ENCODE measurements at regions not wholly inside any gene's neighbourhood (a gene's known extent, or its start where the extent isn't known, plus 50 kb on each side); places are given as distances from the start of the nearest gene placed in this dataset.

- Histone ChIP-seq H3K27ac (ENCODE audit: low read depth, low read length, poor library complexity, severe bottlenecking) (no peak overlapping the region), H3K9me2 (ENCODE audit: low read depth, low read length) (no peaks in the 10 kb centered on the region), H3K79me2 (ENCODE audit: insufficient read depth, low read length) (no peaks in the 10 kb centered on the region), H3K9ac (ENCODE audit: low read length) (no peak overlapping the region), H3K4me1 (ENCODE audit: insufficient read depth, low read length, severe bottlenecking) (no peaks in the 10 kb centered on the region), H4K20me1 (ENCODE audit: insufficient read depth, low read length) (no peaks in the 10 kb centered on the region), H3K36me3 (ENCODE audit: insufficient read depth, low read length) (no peaks in the 10 kb centered on the region), H3K4me3 (ENCODE audit: low read depth, low read length, poor library complexity, severe bottlenecking) (no peak overlapping the region), H3K4me2 (ENCODE audit: low read length) (no peak overlapping the region), H3K27me3 (ENCODE audit: insufficient read depth, low read length) (no peaks in the 10 kb centered on the region), H3K9me3 (ENCODE audit: low read length) (no peaks in the 10 kb centered on the region), H3F3A (ENCODE audit: insufficient read depth, low read length) (no peaks in the 10 kb centered on the region), H2AFZ (ENCODE audit: low read length) (no peak overlapping the region)
- TF ChIP-seq EZH2 (IDR thresholded peaks at IDR 0.05; ENCODE audit: borderline replicate concordance, low read length) (no peak), CTCF (IDR thresholded peaks at IDR 0.05; ENCODE audit: low read length) (no peak)
Measured at GRCh38 chr6:44537306-44538049, 150.0 kb downstream of the CDC5L start.

GRCh38 chr6:44538131-44538806 is 150.8 kb downstream of the CDC5L start:
- no peak overlapping the region for H2AFZ ChIP-seq (ENCODE audit: low read length)

GRCh38 chr6:44538807-44539201 is 151.3 kb downstream of the CDC5L start:
- Histone ChIP-seq H3K4me1 (ENCODE audit: insufficient read depth, low read length, severe bottlenecking) (no peaks in the 10 kb centered on the region), H3K4me3 (ENCODE audit: low read depth, low read length, poor library complexity, severe bottlenecking) (no peak overlapping the region), H4K20me1 (ENCODE audit: insufficient read depth, low read length) (no peaks in the 10 kb centered on the region), H3K27me3 (ENCODE audit: insufficient read depth, low read length) (no peaks in the 10 kb centered on the region), H2AFZ (ENCODE audit: low read length) (no peak overlapping the region), H3F3A (ENCODE audit: insufficient read depth, low read length) (no peaks in the 10 kb centered on the region), H3K9me2 (ENCODE audit: low read depth, low read length) (no peaks in the 10 kb centered on the region), H3K4me2 (ENCODE audit: low read length) (no peak overlapping the region), H3K36me3 (ENCODE audit: insufficient read depth, low read length) (no peaks in the 10 kb centered on the region), H3K79me2 (ENCODE audit: insufficient read depth, low read length) (no peaks in the 10 kb centered on the region), H3K9me3 (ENCODE audit: low read length) (no peaks in the 10 kb centered on the region), H3K27ac (ENCODE audit: low read depth, low read length, poor library complexity, severe bottlenecking) (no peak overlapping the region), H3K9ac (ENCODE audit: low read length) (no peak overlapping the region)
- no peak for TF ChIP-seq EZH2 (IDR thresholded peaks at IDR 0.05; ENCODE audit: borderline replicate concordance, low read length)
- no peak for TF ChIP-seq CTCF (IDR thresholded peaks at IDR 0.05; ENCODE audit: low read length)

More at GRCh38 chr6:44538131-44538806, 150.8 kb downstream of the CDC5L start:
- Histone ChIP-seq H3F3A (ENCODE audit: insufficient read depth, low read length) (no peaks in the 10 kb centered on the region), H3K27me3 (ENCODE audit: insufficient read depth, low read length) (no peaks in the 10 kb centered on the region), H4K20me1 (ENCODE audit: insufficient read depth, low read length) (no peaks in the 10 kb centered on the region), H3K9me2 (ENCODE audit: low read depth, low read length) (no peaks in the 10 kb centered on the region), H3K79me2 (ENCODE audit: insufficient read depth, low read length) (no peaks in the 10 kb centered on the region), H3K4me1 (ENCODE audit: insufficient read depth, low read length, severe bottlenecking) (no peaks in the 10 kb centered on the region), H3K36me3 (ENCODE audit: insufficient read depth, low read length) (no peaks in the 10 kb centered on the region), H3K9ac (ENCODE audit: low read length) (no peak overlapping the region), H3K4me2 (ENCODE audit: low read length) (no peak overlapping the region), H3K4me3 (ENCODE audit: low read depth, low read length, poor library complexity, severe bottlenecking) (no peak overlapping the region), H3K27ac (ENCODE audit: low read depth, low read length, poor library complexity, severe bottlenecking) (no peak overlapping the region), H3K9me3 (ENCODE audit: low read length) (no peaks in the 10 kb centered on the region)
- TF ChIP-seq CTCF (IDR thresholded peaks at IDR 0.05; ENCODE audit: low read length) (no peak), EZH2 (IDR thresholded peaks at IDR 0.05; ENCODE audit: borderline replicate concordance, low read length) (no peak)

Data from OCI-LY1 (cell line).